Mesothelial cell of epicardium (in vitro differentiated cells): ENCODE measurements at regions not wholly inside any gene's neighbourhood (a gene's known extent, or its start where the extent isn't known, plus 50 kb on each side); places are given as distances from the start of the nearest gene placed in this dataset.

ENCODE experiments used
- DNase-seq, 2 experiments: peaks; one replicate each; pipeline ENCODE4 v3.0.0; 2021; ENCODE audit warnings: low spot score in 2 of 2; ENCODE audit not compliant: unreplicated experiment in 2 of 2
- H3K27ac Mint-ChIP-seq: 2 replicates; pipeline ENCODE4 v1.8.0; 2021; ENCODE audit warnings: mixed read lengths
- H3K27me3 Mint-ChIP-seq: 2 replicates; pipeline ENCODE4 v1.8.0; 2021; ENCODE audit warnings: low read depth, mixed read lengths
- H3K36me3 Mint-ChIP-seq: 2 replicates; pipeline ENCODE4 v1.8.0; 2021; ENCODE audit warnings: mixed read lengths
- H3K4me1 Mint-ChIP-seq: 2 replicates; pipeline ENCODE4 v1.8.0; 2021; ENCODE audit warnings: mixed read lengths
- H3K4me3 Mint-ChIP-seq: 2 replicates; pipeline ENCODE4 v1.8.0; 2021; ENCODE audit warnings: mild to moderate bottlenecking, moderate library complexity, mixed read lengths
- H3K9me3 Mint-ChIP-seq: 2 replicates; pipeline ENCODE4 v1.8.0; 2021; ENCODE audit warnings: mixed read lengths
- TF ChIP-seq, protein P1 (sequence below): fragments of 200-600 bp; sonication (generic); IDR thresholded peaks from one replicate; pipeline ENCODE4 v1.5.0; 2021; ENCODE audit warnings: antibody characterized with exemption; ENCODE audit not compliant: unreplicated experiment

DNA sequence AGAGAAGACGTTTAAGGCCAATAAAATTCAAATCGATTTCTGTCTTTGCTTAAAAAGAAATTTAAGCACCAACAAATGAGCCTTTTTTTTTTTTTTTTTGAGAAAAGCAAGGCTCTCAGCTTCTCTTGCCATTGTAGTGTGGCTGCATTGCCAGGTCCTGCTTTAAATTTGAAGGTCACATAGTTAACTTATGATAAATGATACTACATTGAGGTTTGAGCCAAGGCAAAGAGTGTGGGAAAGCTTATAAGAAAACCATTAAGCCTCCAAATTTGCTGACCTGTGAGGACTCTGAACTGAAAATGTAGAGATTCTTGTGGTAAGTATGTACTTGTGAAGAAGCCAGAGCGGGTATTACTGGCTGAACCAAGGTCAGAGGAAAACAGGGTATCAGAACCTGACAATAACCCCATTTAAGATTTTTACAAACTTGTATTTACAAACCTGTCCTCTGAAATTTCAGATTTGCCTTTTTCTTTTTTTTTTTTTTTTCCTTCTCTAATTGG is 519.7 kb upstream of the RGMA start:
- Mint-ChIP-seq H3K27ac (no peak overlapping the region), H3K4me3 (no peak overlapping the region), H3K27me3 (peaks cover 42% of the 10 kb centered on the region), H3K4me1 (no peaks in the 10 kb centered on the region), H3K36me3 (no peaks in the 10 kb centered on the region), H3K9me3 (no peaks in the 10 kb centered on the region)
- TF ChIP-seq, protein P1, sequence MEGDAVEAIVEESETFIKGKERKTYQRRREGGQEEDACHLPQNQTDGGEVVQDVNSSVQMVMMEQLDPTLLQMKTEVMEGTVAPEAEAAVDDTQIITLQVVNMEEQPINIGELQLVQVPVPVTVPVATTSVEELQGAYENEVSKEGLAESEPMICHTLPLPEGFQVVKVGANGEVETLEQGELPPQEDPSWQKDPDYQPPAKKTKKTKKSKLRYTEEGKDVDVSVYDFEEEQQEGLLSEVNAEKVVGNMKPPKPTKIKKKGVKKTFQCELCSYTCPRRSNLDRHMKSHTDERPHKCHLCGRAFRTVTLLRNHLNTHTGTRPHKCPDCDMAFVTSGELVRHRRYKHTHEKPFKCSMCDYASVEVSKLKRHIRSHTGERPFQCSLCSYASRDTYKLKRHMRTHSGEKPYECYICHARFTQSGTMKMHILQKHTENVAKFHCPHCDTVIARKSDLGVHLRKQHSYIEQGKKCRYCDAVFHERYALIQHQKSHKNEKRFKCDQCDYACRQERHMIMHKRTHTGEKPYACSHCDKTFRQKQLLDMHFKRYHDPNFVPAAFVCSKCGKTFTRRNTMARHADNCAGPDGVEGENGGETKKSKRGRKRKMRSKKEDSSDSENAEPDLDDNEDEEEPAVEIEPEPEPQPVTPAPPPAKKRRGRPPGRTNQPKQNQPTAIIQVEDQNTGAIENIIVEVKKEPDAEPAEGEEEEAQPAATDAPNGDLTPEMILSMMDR = no peak
- DNase-seq = no peak

DNA sequence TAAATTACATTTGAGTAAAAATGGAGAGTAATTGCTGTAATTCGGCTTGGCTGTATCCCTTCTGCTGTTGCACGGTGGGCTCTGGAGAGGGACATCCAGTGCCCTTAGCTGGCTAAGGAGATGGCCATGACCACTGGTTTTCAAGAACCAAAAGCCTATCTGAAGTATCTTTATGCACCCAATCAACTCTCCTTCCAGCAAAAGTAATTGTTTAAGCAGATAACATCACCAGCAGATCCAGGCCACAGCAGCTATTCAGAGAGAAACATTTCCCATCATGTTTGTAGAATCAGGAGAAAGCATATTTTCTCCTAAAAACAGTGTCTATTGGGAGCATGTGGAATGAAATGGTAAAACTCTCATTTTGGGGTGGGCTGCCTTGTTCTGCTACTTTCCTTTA is 514.5 kb upstream of the RGMA start:
- Mint-ChIP-seq H3K27ac (no peak overlapping the region), H3K4me3 (no peak overlapping the region), H3K27me3 (peaks cover 60% of the 10 kb centered on the region), H3K9me3 (no peaks in the 10 kb centered on the region), H3K36me3 (no peaks in the 10 kb centered on the region), H3K4me1 (no peaks in the 10 kb centered on the region)
- TF ChIP-seq, protein P1 = no peak
- no peak for DNase-seq

DNA sequence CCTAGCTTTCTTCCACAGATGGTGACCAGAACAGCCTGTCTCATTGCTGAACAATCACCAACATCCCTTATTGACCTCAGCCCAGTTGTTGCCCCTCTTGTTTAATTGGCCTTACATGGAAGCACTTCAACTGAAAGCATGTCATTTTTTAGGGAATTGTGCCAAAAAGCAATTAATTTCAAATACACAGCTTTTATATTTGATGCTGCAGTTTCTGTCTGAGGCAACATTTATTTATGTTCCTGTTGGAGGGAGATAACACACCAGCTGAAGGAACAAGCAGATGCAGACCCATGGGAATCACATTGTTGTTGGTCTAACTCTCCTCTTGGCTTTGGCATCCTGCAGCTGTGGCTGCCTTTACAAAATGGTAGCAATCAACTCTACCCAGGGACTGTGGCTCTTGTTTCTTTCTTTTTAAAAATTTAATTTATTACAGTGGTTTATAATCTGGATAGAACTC is 498.1 kb upstream of the RGMA start:
- H3K9me3 Mint-ChIP-seq = peaks cover 8% of the 10 kb centered on the region
- H3K4me1 Mint-ChIP-seq = peaks cover 5% of the 10 kb centered on the region
- H3K27ac Mint-ChIP-seq = no peak overlapping the region
- no peak for DNase-seq
- no peak overlapping the region for H3K4me3 Mint-ChIP-seq
- H3K36me3 Mint-ChIP-seq = no peaks in the 10 kb centered on the region
- peaks cover 61% of the 10 kb centered on the region for H3K27me3 Mint-ChIP-seq
- TF ChIP-seq, protein P1 = no peak

DNA sequence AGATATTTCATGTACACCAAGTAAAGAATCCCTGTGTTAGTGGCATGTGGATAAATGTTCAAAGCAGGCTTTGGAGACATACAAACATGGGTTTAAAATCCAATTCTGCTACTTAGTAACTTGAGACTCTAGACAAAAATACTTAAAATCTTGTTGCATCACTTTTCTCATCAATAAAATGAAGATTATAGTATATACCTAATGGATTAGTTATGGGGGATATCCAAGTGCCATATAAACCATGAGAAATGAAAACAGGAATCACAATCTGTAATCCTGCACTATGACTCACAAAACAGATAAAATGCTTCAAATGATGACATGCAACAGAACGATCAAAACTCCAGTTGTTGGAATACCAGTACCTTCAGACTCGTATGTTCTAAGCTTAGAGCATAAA is 496.0 kb upstream of the RGMA start:
- Mint-ChIP-seq H3K9me3 (peaks cover 20% of the 10 kb centered on the region), H3K4me3 (no peak overlapping the region), H3K27ac (no peak overlapping the region), H3K27me3 (peaks cover 51% of the 10 kb centered on the region), H3K36me3 (no peaks in the 10 kb centered on the region), H3K4me1 (peaks cover 5% of the 10 kb centered on the region)
- TF ChIP-seq, protein P1 = no peak
- no peak for DNase-seq

DNA sequence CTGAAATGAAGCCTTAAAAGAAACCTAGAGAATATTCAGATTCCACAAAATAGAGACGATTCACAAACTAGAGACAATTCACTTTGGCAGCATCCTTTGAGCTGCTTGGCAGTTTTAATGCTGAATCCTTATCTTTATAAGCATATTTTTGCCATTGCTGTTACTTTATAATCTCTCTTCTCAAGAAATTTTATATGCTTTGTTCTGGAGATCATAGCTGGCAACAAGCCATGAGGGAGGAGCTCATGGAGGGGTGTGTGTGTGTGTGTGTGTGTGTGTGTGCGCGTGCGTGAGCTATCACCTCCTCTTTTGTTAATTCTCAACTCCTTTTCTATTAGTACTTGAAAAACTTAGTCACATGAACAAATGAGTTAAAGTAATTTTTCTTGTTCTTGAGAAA is 495.0 kb upstream of the RGMA start:
- DNase-seq = no peak
- H3K4me3 Mint-ChIP-seq = no peak overlapping the region
- peaks cover 44% of the 10 kb centered on the region for H3K27me3 Mint-ChIP-seq
- H3K36me3 Mint-ChIP-seq = no peaks in the 10 kb centered on the region
- no peak overlapping the region for H3K27ac Mint-ChIP-seq
- peaks cover 5% of the 10 kb centered on the region for H3K4me1 Mint-ChIP-seq
- TF ChIP-seq, protein P1 = no peak
- H3K9me3 Mint-ChIP-seq = peaks cover 27% of the 10 kb centered on the region

DNA sequence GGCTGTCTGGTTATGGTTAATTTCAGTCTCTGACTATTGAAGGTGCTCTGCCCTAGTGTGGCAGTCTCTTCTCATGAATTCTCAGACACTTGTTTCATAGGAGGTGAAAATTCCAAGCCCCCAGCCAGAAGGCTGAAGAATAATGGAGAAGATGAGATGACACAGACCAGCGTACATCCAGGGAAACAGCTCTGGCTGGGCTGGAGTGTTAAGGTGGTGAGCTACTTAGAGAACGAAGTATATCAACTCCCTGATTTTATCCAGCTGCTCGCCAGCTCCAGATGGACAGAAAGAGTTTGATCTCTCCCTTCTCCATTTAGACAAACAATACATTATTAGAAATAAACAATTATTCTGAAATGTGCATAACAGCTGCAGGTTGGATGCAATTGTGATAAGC is 494.5 kb upstream of the RGMA start:
- TF ChIP-seq, protein P1 = no peak
- Mint-ChIP-seq H3K4me1 (peaks cover 5% of the 10 kb centered on the region), H3K4me3 (no peak overlapping the region), H3K27me3 (peaks cover 40% of the 10 kb centered on the region), H3K9me3 (peaks cover 28% of the 10 kb centered on the region), H3K36me3 (no peaks in the 10 kb centered on the region), H3K27ac (no peak overlapping the region)
- no peak for DNase-seq
